NT2/D1 (cell line): ENCODE measurements at regions not wholly inside any gene's neighbourhood (a gene's known extent, or its start where the extent isn't known, plus 50 kb on each side); places are given as distances from the start of the nearest gene placed in this dataset.

Source experiments
- SUZ12 ChIP-seq: IDR thresholded peaks from 2 replicates; pipeline ENCODE4 v1.6.1; 2011; ENCODE audit not compliant: insufficient read length, insufficient read depth; ENCODE audit errors: extremely low read depth
- YY1 ChIP-seq: IDR thresholded peaks from 2 replicates; pipeline ENCODE4 v1.6.1; 2011; ENCODE audit not compliant: insufficient read length, insufficient read depth
- ZNF274 ChIP-seq: IDR thresholded peaks from 2 replicates; pipeline ENCODE4 v1.6.1; 2011; ENCODE audit warnings: mild to moderate bottlenecking, low read depth, low read length

DNA sequence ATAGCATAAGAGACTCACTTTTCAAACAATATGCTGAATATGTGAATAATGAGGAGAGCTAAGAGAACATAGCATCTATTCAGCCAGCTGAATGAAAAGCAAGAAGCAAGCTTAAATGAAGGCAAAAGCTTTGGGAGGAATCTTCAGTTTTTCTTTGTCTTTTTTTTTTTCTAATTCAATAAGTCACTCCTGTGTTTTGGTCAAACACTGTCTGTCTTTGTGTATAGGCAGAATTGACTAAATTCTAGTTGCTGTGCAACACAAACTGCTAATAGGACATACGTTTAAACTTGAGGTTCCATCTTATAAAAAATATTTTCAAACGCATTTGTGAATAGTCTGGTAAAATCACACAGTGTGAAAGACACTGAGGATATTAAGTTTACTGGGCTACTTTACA lies 156.9 kb upstream of the KCNN2 start:
- TF ChIP-seq YY1 (no peak), SUZ12 (no peak), ZNF274 (no peak)
